ENCODE measurements at regions not wholly inside any gene's neighbourhood (a gene's known extent, or its start where the extent isn't known, plus 50 kb on each side); places are given as distances from the start of the nearest gene placed in this dataset.

DNA sequence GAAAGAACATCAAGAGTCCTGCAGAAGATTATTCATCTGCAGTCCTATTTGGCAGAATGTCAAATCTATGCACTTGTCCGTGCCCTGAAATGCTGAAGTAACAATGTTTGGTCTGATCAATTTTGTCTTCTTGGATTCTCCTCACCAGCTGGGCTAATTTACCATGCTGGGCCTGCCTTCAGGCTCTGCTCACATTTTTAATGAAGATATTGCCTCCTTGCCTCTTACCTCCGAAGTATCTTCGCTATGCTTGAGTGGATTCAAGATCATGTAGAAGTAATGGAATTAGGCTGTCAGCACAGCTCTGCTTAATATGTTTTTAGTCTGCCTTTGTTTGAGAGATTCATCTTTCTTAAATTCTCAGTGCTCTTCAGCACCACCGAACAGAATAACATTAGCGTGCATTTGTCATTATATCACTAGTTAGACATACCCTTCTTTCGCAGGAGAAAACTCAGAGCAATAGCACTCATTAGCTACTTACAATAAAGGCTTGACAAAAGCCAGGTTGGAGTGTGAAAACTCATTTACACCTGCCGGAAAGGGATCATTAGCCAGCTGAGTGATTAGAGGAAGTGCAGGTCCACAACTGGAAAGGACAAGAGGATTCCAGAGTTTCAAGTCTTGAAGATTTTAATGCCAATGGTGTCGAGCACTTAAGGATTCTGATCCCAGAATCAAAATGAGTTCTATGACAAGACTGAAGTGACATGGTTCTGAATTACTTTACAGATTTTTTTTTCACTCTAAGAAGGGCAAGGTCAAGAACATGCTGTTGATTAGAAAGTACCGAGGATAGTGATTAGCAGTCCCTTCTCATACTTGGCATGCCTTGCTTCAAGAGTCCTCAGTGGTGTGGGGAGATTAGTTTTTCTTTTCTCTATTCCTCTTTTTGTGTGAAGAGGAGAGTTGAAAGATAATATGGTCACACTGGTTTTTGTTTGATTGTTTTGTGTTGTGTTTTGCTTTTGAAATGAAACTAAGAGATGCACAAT lies 405.6 kb upstream of the TOM1L1 start:
- CTCF ChIA-PET (ENCODE audit: low intra/inter-chr PET ratio, low total read pairs): no interaction called here
- in situ Hi-C loops (cut with HindIII; ENCODE audit: extremely low pct_ligation_motif_present, low pct_unique_long_range_greater_than_20kb): no loop called here
- Histone ChIP-seq H3K4me1 (ENCODE audit: insufficient read depth, low read length) (no peaks in the 10 kb centered on the region), H3K36me3 (replicated peaks in 1 of 2; ENCODE audit: control insufficient read depth in 1 of 2, insufficient read depth in 2 of 2, low read length in 2 of 2) (no peaks in the 10 kb centered on the region), H3K27ac (ENCODE audit: extremely low read length, insufficient read depth, low read length) (no peak overlapping the region), H3K9ac (ENCODE audit: insufficient read depth, low read depth, low read length) (no peak overlapping the region), H4K20me1 (ENCODE audit: insufficient read depth, low read length) (no peaks in the 10 kb centered on the region), H3K27me3 (ENCODE audit: control insufficient read depth in 1 of 2, insufficient read depth in 2 of 2, low read length in 2 of 2) (no peaks in the 10 kb centered on the region), H3K4me3 (replicated peaks in 1 of 3; ENCODE audit: insufficient read depth in 1 of 3, low read depth in 2 of 3, low read length in 3 of 3) (no peak overlapping the region), H2AFZ (ENCODE audit: low read length) (no peak overlapping the region), H3K9me3 (ENCODE audit: low read length) (peaks cover 27% of the 10 kb centered on the region), H3K4me2 (ENCODE audit: low read depth, low read length) (no peak overlapping the region), H3K79me2 (ENCODE audit: insufficient read depth, low read length) (no peaks in the 10 kb centered on the region)
- no peak for TF ChIP-seq PHF5A (CRISPR knock-in tag; IDR thresholded peaks at IDR 0.05; ENCODE audit: low read depth, unreplicated experiment)
- TF ChIP-seq CBX1 (IDR thresholded peaks at IDR 0.05; ENCODE audit: low read depth): no peak
- TF ChIP-seq ZFP36L1 (CRISPR knock-in tag; IDR thresholded peaks at IDR 0.05): no peak
- TF ChIP-seq RORA (CRISPR knock-in tag; IDR thresholded peaks at IDR 0.05): no peak
- TF ChIP-seq ZNF782 (CRISPR knock-in tag; IDR thresholded peaks at IDR 0.05; ENCODE audit: borderline replicate concordance): no peak
- TF ChIP-seq SIX4 (CRISPR knock-in tag; IDR thresholded peaks at IDR 0.05): no peak
- DNase-seq (ENCODE audit: low spot score) (no peak), ATAC-seq (no peak), FAIRE-seq (no peak)
- no TSS peak for BruUV-seq (replicated peaks)
- intact Hi-C loops (cut with micrococcal nuclease; ENCODE audit: unreplicated experiment): no loop called here
- POLR2A ChIA-PET: no interaction called here
- 12% methylated on average over 9 of the region's 9 CpGs for WGBS (ENCODE audit: low lambda C conversion rate)

DNA sequence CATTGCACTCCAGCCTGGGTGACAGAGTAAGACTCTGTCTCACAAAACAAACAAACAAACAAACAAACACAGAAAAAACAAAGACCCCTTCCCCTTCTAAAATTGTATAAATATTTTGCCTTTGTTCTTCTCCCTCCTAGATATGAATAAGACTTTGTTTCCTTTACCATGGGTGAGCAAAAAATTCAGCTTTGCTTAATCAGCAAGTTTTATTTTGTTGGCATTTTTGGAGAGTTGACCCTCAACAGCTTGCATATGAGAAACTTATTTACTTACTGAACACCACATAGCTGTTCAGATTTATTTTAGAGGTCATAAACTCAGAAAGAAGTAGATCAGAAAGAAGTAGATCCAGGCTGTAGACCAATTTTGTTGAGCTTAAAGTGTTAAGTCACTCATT lies 395.2 kb upstream of the TOM1L1 start:
- H3K27ac ChIP-seq (ENCODE audit: extremely low read length, insufficient read depth, low read length): no peak overlapping the region
- ATAC-seq (no peak), DNase-seq (ENCODE audit: low spot score) (no peak), FAIRE-seq (no peak)
- H3K9me3 ChIP-seq (ENCODE audit: low read length): no peaks in the 10 kb centered on the region
- no peak overlapping the region for H3K4me3 ChIP-seq (replicated peaks in 1 of 3; ENCODE audit: insufficient read depth in 1 of 3, low read depth in 2 of 3, low read length in 3 of 3)
- intact Hi-C loops (cut with micrococcal nuclease; ENCODE audit: unreplicated experiment) (no loop called here), in situ Hi-C loops (cut with HindIII; ENCODE audit: extremely low pct_ligation_motif_present, low pct_unique_long_range_greater_than_20kb) (no loop called here)
- H3K36me3 ChIP-seq (replicated peaks in 1 of 2; ENCODE audit: control insufficient read depth in 1 of 2, insufficient read depth in 2 of 2, low read length in 2 of 2): no peaks in the 10 kb centered on the region
- ChIA-PET POLR2A (no interaction called here), CTCF (ENCODE audit: low intra/inter-chr PET ratio, low total read pairs) (no interaction called here)
- no TSS peak for BruUV-seq (replicated peaks)
- no peaks in the 10 kb centered on the region for H3K79me2 ChIP-seq (ENCODE audit: insufficient read depth, low read length)
- H3K27me3 ChIP-seq (ENCODE audit: control insufficient read depth in 1 of 2, insufficient read depth in 2 of 2, low read length in 2 of 2): no peaks in the 10 kb centered on the region
- H3K4me2 ChIP-seq (ENCODE audit: low read depth, low read length): no peak overlapping the region
- H3K9ac ChIP-seq (ENCODE audit: insufficient read depth, low read depth, low read length): no peak overlapping the region
- H2AFZ ChIP-seq (ENCODE audit: low read length): no peak overlapping the region
- TF ChIP-seq, protein P1, sequence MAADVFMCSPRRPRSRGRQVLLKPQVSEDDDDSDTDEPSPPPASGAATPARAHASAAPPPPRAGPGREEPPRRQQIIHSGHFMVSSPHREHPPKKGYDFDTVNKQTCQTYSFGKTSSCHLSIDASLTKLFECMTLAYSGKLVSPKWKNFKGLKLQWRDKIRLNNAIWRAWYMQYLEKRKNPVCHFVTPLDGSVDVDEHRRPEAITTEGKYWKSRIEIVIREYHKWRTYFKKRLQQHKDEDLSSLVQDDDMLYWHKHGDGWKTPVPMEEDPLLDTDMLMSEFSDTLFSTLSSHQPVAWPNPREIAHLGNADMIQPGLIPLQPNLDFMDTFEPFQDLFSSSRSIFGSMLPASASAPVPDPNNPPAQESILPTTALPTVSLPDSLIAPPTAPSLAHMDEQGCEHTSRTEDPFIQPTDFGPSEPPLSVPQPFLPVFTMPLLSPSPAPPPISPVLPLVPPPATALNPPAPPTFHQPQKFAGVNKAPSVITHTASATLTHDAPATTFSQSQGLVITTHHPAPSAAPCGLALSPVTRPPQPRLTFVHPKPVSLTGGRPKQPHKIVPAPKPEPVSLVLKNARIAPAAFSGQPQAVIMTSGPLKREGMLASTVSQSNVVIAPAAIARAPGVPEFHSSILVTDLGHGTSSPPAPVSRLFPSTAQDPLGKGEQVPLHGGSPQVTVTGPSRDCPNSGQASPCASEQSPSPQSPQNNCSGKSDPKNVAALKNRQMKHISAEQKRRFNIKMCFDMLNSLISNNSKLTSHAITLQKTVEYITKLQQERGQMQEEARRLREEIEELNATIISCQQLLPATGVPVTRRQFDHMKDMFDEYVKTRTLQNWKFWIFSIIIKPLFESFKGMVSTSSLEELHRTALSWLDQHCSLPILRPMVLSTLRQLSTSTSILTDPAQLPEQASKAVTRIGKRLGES (CRISPR knock-in tag; IDR thresholded peaks at IDR 0.05; ENCODE audit: borderline replicate concordance): no peak
- TF ChIP-seq ZNF549 (CRISPR knock-in tag; IDR thresholded peaks at IDR 0.05): no peak
- TF ChIP-seq MAFK (conservative IDR thresholded peaks at IDR 0.05 in 1 of 2, IDR thresholded peaks at IDR 0.05 in 1 of 2; ENCODE audit: low read length in 2 of 2): peak; percentile 86 to 92
- peak; percentile 86 for TF ChIP-seq MAFF (IDR thresholded peaks at IDR 0.05; ENCODE audit: low read depth, low read length)
- no peaks in the 10 kb centered on the region for H3K4me1 ChIP-seq (ENCODE audit: insufficient read depth, low read length)
- H4K20me1 ChIP-seq (ENCODE audit: insufficient read depth, low read length): no peaks in the 10 kb centered on the region
